HG03442 (cell line): ENCODE measurements at regions not wholly inside any gene's neighbourhood (a gene's known extent, or its start where the extent isn't known, plus 50 kb on each side); places are given as distances from the start of the nearest gene placed in this dataset.
A peak's percentile ranks its signal among the peaks of the same experiment; 100 is the strongest.
"Not testable (repeated sequence)": the region's sequence is repeated elsewhere in the genome, so short reads cannot be mapped to it uniquely, and the experiment has no call there.

ENCODE experiments used
- ATAC-seq: cut with Tn5 transposase; IDR thresholded peaks from one replicate; pipeline ENCODE4 v1.9.1; 2021; ENCODE audit warnings: mild to moderate bottlenecking, moderate library complexity; ENCODE audit not compliant: unreplicated experiment

DNA sequence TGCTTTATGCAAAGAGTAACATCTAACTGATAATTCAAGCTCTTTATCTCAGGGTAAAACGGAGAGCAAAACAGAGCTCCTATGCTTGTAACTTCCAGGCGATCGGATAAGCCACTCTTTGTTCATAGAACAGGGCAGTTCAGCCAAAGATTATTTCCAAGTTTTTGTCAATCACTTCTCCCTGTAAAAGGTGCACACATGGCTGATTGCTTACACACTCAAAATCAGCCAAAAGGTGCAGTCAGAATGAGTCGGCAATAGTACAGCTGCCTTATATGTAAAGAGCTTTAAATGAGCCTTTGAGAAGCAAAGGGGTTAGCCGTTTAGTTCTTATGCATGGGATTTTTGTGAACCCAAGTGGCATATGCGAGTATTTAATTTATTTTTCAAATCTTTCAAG lies 449.6 kb upstream of the POU3F2 start:
- no peak for ATAC-seq

DNA sequence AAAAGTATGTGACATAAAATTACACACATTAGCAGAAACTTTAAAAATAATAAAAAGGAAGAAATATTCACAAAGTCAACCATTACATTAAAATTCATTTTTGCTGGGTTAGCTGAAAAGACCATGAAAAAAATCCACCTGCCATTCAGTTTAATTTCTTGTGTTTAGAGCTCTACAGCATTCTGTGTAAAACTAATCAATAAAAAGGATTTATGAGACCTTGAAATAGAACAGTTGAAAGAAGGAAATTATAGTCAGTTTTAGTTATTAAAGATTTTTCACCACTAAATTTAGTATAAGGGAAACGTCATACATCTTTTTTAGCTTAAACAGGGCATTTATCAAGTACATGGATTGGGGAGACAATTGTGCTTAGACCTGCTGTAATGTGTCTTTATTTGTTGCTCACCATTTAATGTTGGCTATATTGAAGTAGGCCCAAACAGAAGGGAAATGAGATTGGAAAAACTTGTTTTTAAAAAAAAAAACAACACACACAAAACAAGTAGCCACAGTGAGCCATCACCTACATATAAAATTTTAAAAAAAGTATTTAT lies 438.7 kb upstream of the POU3F2 start:
- no peak for ATAC-seq

DNA sequence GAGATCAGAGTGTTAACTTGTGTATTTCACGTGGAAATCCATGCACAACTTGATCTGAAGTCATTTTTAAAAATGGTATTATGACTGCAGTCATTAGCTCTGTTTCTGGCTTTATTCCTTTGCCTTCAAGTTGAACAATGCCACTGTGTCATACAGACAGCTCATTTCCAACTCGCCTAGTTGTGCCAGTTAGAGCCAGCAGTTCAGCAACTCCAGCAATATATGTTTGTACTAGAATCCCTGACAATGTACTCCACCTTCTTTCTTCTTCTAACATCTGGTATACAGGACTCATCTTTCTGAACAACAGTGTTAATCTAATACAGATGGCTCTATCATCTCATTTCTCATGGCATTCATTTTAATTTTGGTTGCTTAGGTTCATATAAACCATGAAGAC lies 418.3 kb upstream of the POU3F2 start:
- ATAC-seq = no peak

DNA sequence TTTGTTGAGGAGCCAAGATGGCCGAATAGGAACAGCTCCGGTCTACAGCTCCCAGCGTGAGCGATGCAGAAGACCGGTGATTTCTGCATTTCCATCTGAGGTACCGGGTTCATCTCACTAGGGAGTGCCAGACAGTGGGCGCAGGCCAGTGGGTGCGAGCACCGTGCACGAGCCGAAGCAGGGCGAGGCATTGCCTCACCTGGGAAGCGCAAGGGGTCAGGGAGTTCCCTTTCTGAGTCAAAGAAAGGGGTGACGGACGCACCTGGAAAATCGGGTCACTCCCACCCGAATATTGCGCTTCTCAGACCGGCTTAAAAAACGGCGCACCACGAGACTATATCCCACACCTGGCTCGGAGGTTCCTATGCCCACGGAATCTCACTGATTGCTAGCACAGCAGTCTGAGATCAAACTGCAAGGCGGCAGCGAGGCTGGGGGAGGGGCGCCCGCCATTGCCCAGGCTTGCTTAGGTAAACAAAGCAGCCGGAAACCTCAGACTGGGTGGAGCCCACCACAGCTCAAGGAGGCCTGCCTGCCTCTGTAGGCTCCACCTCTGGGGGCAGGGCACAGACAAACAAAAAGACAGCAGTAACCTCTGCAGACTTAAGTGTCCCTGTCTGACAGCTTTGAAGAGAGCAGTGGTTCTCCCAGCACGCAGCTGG lies 417.7 kb upstream of the POU3F2 start:
- ATAC-seq = not testable (repeated sequence)

DNA sequence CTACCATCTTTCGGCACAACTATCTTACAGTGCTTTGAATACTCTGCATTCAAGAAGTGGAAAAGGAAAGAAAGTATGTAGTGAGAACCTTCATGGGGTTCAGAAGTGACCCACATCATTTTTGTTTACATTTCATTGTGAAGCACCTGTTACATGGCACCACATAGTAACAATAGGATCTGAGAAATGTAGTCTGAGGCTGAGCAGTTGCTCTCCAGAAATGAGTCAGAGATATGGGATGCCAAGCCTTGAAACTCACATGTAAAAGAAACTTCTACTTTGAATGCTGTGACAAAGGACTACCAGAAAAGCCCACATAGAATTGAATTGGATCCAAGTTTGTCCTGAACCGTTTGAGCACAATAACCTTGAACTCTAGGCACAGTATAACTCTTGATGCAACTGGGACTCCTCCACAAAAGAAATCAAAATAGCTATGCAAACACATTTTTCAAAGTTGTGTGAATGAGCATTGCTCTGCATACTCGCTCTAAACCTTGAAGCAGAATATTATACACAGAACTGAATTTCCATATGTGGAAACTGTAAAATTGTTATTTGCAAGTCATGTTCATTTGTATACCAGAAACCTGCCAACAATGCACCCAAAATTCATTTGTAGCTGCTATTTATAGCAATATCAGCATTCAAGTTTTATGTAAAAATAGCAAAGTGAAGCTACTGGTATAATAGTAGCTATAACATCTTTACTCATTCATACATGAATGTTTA lies 400.9 kb upstream of the POU3F2 start:
- peak; percentile 95 for ATAC-seq

DNA sequence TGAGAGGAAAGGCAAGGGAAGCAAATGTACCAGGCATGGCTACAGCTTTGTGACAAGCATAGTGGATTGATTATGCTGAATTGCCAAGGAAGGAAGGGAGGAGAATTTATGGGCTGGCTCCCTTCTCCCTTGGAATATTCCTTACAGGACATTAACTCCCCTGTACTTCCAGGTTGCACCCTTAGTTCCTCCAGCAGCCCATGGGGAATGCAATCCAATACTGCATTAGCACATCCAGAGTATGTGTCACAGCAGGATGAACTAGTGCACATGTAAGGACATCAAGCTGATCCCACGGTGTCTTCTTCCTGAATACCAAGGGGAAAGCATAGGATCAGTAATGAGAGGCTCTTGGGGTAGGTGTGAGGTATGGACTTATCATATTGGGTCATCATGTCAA lies 390.7 kb upstream of the POU3F2 start:
- no peak for ATAC-seq

DNA sequence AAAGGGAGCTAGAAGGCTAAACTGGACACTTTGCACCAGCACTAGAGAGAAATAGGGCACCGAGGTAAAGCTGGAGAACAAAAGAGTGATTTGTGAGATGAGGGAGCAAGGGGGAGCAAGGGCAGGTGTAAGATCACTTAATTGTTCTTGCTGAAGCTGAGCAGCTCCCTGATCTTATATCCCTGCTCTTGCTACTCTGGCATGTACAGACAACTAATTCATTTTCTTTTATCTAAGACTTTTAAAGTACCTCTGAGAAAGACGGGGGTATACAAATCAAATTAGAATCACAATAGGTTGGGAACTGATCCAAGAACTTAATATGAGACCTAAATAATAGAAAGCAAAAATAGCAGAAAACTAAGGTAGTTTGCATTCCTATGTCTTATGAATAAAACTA lies 381.7 kb upstream of the POU3F2 start:
- no peak for ATAC-seq

DNA sequence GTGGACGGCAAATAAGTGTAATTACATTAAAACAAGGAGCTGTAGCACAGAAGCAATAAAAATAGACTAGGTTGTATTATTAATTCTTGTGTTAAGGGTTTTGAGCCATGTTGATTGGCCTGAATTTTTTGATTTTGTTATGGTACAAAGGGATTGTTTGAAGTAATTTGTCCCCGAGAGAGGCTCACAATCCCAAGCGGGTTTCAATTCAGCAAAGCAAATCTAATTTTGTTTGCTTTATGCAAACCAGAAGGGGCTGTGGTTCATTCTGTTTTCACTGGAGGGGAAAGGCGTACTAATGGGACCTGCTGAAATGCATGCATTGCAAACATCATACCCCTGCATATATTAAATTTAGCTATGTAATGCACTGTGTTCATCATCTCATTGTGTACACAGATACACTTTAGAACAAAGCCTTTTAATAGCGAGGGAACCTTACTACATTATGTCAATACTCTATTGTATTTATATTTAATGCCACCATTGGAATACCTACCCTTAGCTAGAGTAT lies 379.5 kb upstream of the POU3F2 start:
- ATAC-seq = no peak

DNA sequence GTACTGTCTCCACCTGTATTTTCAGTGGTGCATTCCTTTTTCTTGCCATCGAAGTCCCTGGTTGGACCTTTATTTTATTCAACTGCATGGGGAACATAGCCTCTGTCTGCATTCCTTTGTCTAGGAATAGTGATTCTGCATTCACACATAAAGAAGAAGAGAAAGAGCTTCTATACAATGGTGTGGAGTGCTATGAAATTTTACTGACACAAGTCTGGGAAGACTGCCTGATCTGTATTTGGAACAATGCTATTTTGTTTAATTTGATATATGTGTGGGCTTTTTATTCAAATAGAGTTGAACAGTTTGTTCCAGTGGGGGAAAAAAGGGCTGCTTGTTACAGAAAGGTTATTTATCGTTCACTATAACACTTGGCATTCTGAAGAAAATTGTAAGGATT lies 375.7 kb upstream of the POU3F2 start:
- ATAC-seq = no peak

DNA sequence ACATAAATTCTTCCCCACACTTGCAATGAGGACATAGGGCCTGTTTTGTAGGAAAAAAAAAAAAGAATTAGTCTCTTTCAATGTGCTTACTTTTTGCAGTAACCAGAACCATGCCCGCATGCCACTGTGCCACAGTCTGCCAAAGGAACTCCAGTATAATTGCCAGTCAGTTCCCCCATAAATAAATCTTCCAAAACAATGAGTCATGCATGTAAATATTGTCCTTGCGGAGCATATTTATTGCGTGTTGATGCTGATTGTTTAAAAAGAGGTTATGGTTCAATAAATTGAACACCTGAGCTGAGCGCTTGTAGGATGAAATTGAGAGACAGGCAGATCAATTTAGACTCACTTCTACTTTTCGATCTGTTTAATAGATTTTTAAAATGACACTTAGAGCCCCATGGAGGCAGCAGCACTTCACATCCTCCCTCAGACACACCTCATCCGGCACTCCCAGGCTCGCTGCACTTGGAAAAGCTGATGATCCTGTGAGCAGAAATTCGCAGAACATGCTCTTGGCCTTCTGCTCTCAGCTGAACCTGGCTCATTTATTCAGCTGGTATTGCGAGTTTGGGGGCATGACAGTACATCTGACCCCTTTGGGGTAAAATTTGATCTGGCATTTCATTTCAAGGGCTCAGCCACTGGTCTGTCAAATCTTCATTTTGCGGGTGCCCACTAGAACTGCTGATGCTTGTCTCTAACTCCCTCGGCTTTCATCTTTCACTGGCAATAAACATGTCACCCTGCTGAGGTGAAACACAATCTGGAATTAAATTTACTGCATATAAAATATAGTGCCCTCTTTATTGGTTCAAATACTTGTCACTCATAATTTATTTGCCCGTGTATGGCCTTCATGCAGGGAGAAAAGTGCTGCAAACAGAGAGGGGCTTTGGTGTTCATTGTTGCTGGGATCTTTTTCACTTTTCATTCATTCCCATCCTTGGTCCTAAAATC lies 371.1 kb upstream of the POU3F2 start:
- no peak for ATAC-seq

DNA sequence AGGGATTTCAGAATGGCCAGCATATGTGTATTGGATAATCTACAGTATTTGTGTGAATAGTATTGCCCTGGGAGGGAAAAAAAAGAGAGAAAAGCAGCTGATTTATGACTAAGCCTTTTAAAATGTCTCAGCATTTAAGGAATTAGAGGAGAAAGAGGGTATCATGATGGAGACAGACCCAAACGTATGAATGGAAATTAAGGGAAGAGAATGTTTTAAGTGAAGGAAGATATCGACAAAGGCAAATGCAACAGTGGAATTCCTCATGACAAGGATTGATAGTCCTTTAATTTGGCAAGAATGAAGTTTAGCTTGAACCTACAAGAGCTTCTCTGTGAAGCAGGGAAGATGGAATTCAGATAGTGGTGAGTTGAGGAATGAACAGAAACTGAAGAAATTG lies 367.3 kb upstream of the POU3F2 start:
- no peak for ATAC-seq

DNA sequence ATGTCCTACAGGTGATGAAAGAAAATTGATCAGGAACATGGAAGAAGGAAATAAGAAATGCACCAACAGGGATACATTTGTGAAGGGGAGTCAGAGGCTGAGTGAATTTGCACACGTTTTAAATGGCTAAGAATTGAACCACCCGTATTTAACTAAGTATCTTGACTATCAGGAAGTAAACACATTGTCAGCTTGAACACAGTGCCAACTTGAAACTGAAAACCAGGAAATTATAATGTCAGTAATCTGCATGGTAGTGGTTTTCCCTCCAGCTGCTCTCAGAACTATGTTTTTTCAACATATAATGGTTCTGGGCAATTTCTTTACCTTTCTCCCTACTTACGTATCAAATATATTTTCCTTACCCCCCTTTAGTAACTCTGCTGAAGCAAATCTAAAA lies 366.5 kb upstream of the POU3F2 start:
- ATAC-seq = no peak

DNA sequence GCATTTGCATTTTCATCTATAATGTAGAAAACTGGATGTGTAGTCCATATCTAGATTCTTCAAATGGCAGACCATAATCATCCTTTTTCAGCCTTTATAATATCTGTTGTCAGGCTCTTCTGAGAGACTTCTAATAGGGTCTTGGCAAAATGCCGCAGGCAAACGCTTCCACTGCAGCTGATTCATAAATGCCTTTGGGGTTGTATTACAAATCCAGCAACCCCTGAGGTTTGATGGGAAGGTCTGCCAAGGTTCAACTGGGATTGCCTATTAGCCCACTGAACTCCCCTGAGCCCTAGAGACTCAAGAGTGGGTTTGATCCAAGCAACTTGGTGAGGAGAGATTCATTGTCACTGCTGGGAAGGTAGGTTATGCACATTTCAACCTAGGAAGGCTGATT lies 365.2 kb upstream of the POU3F2 start:
- no peak for ATAC-seq

DNA sequence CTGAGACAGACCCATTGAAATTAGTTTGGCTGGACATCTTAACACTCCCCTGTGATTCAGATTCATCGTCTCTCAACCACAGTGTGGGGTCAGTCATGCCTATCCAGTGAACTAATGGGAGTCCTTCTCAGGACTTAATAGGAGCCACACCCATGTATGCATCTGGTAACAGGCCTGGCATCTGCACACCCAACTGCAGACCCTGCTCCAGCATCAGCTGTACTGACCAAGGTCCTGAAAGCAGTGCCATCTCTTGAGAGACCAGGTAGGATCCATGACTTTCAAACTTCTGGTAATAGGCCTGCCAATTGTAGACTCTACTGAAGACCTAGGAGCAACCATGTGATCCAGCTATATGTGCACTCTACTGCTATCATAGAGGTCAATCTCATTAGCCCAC lies 363.6 kb upstream of the POU3F2 start:
- no peak for ATAC-seq

DNA sequence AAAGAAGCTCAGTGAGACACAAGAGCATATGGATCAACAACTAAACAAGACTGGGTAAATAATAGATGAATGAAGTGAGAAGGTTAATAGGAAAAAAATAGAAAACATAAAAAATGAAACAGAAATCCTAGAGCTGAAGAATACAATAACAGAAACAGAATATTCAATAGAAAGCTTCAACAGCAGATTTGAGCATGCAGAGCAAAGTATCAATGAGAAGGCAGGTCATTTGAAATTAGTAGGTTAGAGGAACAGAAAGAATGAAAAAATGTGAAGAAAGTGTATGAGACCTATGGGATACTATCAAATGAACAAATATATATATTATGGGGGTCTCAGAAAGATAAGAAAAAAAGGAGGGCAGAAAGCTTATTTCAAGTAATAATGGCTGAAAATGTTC lies 362.9 kb upstream of the POU3F2 start:
- no peak for ATAC-seq

DNA sequence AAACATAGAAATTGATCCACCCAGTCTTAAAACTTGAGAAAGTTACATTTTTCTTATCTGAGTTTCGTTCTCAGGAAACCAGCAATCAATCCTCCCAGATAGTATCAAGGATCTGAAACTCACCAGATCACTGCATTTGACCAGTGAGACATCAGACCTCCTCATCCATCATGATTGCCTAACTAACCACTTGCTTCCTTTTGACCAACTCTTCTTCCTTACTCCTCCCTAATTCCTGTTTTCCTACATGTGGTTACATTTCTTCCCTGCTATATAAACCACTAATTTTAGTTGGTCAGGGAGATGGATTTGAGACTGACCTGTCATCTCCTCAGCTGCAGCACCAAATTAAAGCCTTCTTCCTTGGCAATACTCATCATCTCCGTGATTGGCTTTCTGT lies 357.1 kb upstream of the POU3F2 start:
- no peak for ATAC-seq

DNA sequence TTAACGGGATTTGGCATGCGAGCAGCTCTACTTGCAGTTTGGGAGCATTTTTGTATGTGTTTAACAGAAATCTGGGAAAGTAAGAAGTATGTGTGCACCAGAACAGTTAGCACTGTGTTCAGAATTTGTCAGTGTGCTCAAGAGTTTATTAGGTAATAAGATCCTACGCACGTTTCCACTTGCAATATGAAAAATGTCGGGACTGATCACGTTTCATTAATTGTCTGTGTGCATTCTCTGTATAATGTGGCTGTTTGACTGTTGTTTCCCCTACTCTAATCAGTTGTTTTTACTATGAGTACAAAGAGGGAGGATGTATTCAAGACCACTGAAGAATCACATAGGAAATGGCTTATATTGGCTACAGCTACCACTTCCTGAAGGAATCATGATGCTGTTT lies 349.7 kb upstream of the POU3F2 start:
- ATAC-seq = no peak

DNA sequence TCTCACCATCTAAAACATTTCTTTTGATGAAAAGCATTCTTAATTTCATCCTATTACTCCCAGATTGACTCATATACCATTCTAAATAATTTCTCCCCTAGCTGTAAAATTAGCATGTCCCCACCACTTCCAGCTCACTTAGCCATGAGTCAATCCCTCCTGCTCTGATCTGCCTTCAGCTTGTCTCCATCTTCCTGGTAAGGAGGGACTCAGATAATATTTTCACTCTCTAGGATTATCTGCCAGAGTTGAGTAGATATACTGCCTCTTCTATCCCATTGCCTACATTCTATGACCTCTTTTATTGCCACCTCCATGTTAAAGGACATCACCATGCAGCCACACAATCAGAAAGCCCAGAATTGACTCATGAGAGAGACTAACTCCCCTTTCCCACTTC lies 348.8 kb upstream of the POU3F2 start:
- ATAC-seq = no peak

DNA sequence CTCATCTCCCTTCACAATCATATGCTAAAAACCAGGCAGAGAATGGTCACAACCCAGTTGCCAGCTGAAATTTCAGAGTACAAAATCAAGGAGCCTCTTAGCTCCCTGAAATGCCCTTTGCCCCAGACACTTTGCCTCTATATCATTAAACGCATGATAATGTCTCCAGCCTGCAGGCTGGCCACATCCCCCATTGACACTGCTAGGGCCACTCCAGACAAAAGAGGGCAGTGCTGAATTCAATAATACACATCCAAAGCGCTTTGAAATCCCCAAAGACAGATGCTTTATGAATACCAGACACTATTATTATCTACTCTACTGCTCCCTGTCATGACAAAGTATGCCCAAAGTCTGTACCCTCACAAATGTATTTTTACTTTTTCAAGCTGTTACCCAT lies 348.3 kb upstream of the POU3F2 start:
- no peak for ATAC-seq

DNA sequence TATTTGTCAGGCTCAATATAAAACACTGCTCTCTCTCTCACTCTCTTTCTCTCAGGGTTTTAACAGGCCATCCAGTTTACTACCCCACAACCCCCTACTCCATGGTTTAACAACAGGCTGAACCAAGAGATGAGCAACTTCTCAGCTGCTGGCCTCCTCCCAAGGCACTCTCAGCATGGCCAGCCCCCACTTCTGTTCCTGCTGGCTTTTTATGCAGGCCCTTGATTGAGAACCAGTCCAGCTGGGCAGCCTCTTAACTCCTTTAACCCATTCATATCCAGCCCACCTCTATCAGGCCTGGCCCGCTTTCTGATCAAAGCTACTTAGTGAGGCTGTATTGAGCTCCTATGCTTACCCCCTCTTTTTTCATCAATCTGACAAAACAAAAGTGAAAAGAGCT lies 346.8 kb upstream of the POU3F2 start:
- ATAC-seq = no peak

DNA sequence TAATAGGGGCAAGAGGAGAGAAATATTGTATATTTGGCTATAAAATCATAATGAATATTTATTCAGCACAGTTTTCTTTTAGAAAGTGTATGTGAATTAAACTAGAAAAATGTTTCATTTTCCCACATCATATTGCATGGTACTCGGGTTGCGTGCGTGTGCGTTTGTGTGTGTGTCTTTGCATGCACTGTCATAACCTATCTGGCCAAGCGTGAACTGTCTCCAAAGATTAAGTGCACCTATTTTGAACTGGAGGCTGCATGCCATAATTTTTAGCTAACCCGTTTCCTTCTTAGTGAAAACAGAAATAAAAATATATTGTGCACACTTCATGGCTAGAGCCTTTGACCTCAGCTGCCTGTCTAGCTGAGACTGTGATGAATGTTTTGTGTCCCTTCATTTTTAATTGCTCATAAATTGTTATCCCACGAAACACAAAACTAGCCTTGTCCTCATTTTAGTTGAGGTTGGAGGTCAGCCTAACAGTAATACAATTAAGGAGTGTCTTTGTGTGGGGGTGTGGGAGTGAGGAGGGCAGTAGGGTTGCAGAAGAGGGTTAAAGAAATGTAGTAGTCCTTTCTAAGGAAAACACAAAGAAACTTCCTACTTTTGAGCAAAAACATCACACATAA lies 336.1 kb upstream of the POU3F2 start:
- no peak for ATAC-seq
